HEK293 (cell line): ENCODE measurements at regions not wholly inside any gene's neighbourhood (a gene's known extent, or its start where the extent isn't known, plus 50 kb on each side); places are given as distances from the start of the nearest gene placed in this dataset.
"Not testable (repeated sequence)": the region's sequence is repeated elsewhere in the genome, so short reads cannot be mapped to it uniquely, and the experiment has no call there.

ENCODE experiments used
- CTCF ChIA-PET: fragments of 350-600 bp; formaldehyde crosslinking; extraction: SDS; loops from one replicate; lab custom pipeline; 2021; ENCODE audit warnings: antibody characterized with exemption; lab: Yijun Ruan, JAX
- POLR2A ChIA-PET: fragments of 300-600 bp; formaldehyde crosslinking; extraction: SDS; loops from one replicate; lab custom pipeline; 2020; ENCODE audit warnings: antibody characterized with exemption, inconsistent platforms; lab: Yijun Ruan, JAX
- H3K27ac ChIP-seq: fragments of 200-500 bp; sonication (Bioruptor generic); 2 replicates; pipeline ENCODE4 v1.5.1; 2014; ENCODE audit warnings: low read depth, low read length, control low read depth, inconsistent platforms; ENCODE audit errors: extremely low read depth
- H3K36me3 ChIP-seq, 2 experiments: fragments of 200-500 bp in 1 of 2; sonication (Bioruptor generic) in 1 of 2; 1 replicate in 1 of 2; 2 replicates in 1 of 2; pipeline ENCODE4 v1.5.1; 2014 to 2017; ENCODE audit warnings: inconsistent platforms in 2 of 2, low read length in 2 of 2; ENCODE audit not compliant: control insufficient read depth in 2 of 2, insufficient read depth in 1 of 2
- H3K4me1 ChIP-seq: fragments of 200-500 bp; sonication (Bioruptor generic); 2 replicates; pipeline ENCODE4 v1.5.1; 2014; ENCODE audit warnings: mild to moderate bottlenecking, low read length, inconsistent platforms; ENCODE audit not compliant: control insufficient read depth, insufficient read depth
- H3K4me3 ChIP-seq: 2 replicates; pipeline ENCODE4 v1.5.1; 2011; ENCODE audit warnings: low read depth, mild to moderate bottlenecking, control low read depth, low read length, moderate library complexity
- H3K9me3 ChIP-seq: fragments of 200-500 bp; sonication (Bioruptor generic); 2 replicates; pipeline ENCODE4 v1.5.1; 2014; ENCODE audit warnings: low read depth, low read length, inconsistent platforms; ENCODE audit not compliant: control insufficient read depth, insufficient read depth
- AEBP2 ChIP-seq: fragments of 450-650 bp; formaldehyde crosslinking; IDR thresholded peaks from 2 replicates; pipeline ENCODE4 v1.5.1; 2016; ENCODE audit warnings: missing biosample characterization, missing genetic modification characterization, borderline replicate concordance
- EGR2 ChIP-seq: fragments of 450-650 bp; formaldehyde crosslinking; IDR thresholded peaks from 2 replicates; pipeline ENCODE4 v1.5.1; 2016; ENCODE audit warnings: low read depth, missing biosample characterization, missing genetic modification characterization
- FEZF1 ChIP-seq: fragments of 450-650 bp; formaldehyde crosslinking; IDR thresholded peaks from 2 replicates; pipeline ENCODE4 v1.5.1; 2016; ENCODE audit warnings: missing biosample characterization, missing genetic modification characterization
- GLIS2 ChIP-seq: fragments of 450-650 bp; formaldehyde crosslinking; IDR thresholded peaks from 2 replicates; pipeline ENCODE4 v1.5.1; 2016; ENCODE audit warnings: missing biosample characterization, missing genetic modification characterization
- HOXC10 ChIP-seq: sonication (generic); formaldehyde crosslinking; IDR thresholded peaks from 2 replicates; pipeline ENCODE4 v1.8.1; 2023; ENCODE audit warnings: mild to moderate bottlenecking, missing genetic modification reagents
- MEIS1 ChIP-seq: sonication (generic); formaldehyde crosslinking; IDR thresholded peaks from 2 replicates; pipeline ENCODE4 v1.8.1; 2022; ENCODE audit warnings: missing genetic modification reagents, mild to moderate bottlenecking, borderline replicate concordance
- SETDB1 ChIP-seq: IDR thresholded peaks from one replicate; pipeline ENCODE4 v1.6.1; 2017; ENCODE audit warnings: mild to moderate bottlenecking, low read length, moderate library complexity, mixed read lengths; ENCODE audit not compliant: insufficient read length
- ZFP37 ChIP-seq: fragments of 450-650 bp; formaldehyde crosslinking; IDR thresholded peaks from 2 replicates; pipeline ENCODE4 v1.5.1; 2016; ENCODE audit warnings: missing biosample characterization, missing genetic modification characterization
- ZIC2 ChIP-seq: fragments of 450-650 bp; formaldehyde crosslinking; IDR thresholded peaks from 2 replicates; pipeline ENCODE4 v1.5.1; 2016; ENCODE audit warnings: missing biosample characterization, missing genetic modification characterization
- ZNF10 ChIP-seq: fragments of 450-650 bp; formaldehyde crosslinking; IDR thresholded peaks from 2 replicates; pipeline ENCODE4 v1.5.1; 2017; ENCODE audit warnings: missing biosample characterization, missing genetic modification characterization
- ZNF18 ChIP-seq: fragments of 450-650 bp; formaldehyde crosslinking; IDR thresholded peaks from 2 replicates; pipeline ENCODE4 v1.5.1; 2016; ENCODE audit warnings: missing biosample characterization, missing genetic modification characterization
- ZNF239 ChIP-seq: fragments of 450-650 bp; formaldehyde crosslinking; IDR thresholded peaks from 2 replicates; pipeline ENCODE4 v1.5.1; 2016; ENCODE audit warnings: missing biosample characterization, missing genetic modification characterization
- ZNF311 ChIP-seq: fragments of 450-650 bp; formaldehyde crosslinking; IDR thresholded peaks from 2 replicates; pipeline ENCODE4 v1.5.1; 2017; ENCODE audit warnings: missing biosample characterization, missing genetic modification characterization, borderline replicate concordance
- ZNF324 ChIP-seq: fragments of 450-650 bp; formaldehyde crosslinking; IDR thresholded peaks from 2 replicates; pipeline ENCODE4 v1.5.1; 2016; ENCODE audit warnings: missing biosample characterization, missing genetic modification characterization
- ZNF560 ChIP-seq: fragments of 450-650 bp; formaldehyde crosslinking; IDR thresholded peaks from 2 replicates; pipeline ENCODE4 v1.5.1; 2017; ENCODE audit warnings: missing biosample characterization, missing genetic modification characterization, borderline replicate concordance
- ZNF571 ChIP-seq: fragments of 450-650 bp; formaldehyde crosslinking; IDR thresholded peaks from 2 replicates; pipeline ENCODE4 v1.5.0; 2017; ENCODE audit warnings: missing biosample characterization, missing genetic modification characterization
- ZNF623 ChIP-seq: fragments of 450-650 bp; formaldehyde crosslinking; IDR thresholded peaks from 2 replicates; pipeline ENCODE4 v1.5.1; 2016; ENCODE audit warnings: missing biosample characterization, missing genetic modification characterization
- ZNF645 ChIP-seq: fragments of 450-650 bp; formaldehyde crosslinking; IDR thresholded peaks from 2 replicates; pipeline ENCODE4; 2016; ENCODE audit warnings: missing biosample characterization, missing genetic modification characterization
- ZNF670 ChIP-seq: fragments of 450-650 bp; formaldehyde crosslinking; IDR thresholded peaks from 2 replicates; pipeline ENCODE4 v1.5.1; 2016; ENCODE audit warnings: missing biosample characterization, missing genetic modification characterization, low read depth
- ZNF747 ChIP-seq: fragments of 450-650 bp; formaldehyde crosslinking; IDR thresholded peaks from 2 replicates; pipeline ENCODE4 v1.5.1; 2016; ENCODE audit warnings: missing biosample characterization, missing genetic modification characterization
- ZNF785 ChIP-seq: fragments of 450-650 bp; formaldehyde crosslinking; IDR thresholded peaks from 2 replicates; pipeline ENCODE4 v1.5.1; 2016; ENCODE audit warnings: missing biosample characterization, missing genetic modification characterization
- ZNF830 ChIP-seq: fragments of 450-650 bp; IDR thresholded peaks from 2 replicates; pipeline ENCODE4 v1.5.0; 2018; ENCODE audit warnings: missing biosample characterization, missing genetic modification characterization, low read depth, mild to moderate bottlenecking, moderate library complexity

GRCh38 chr18:38747153-38747552 lies 1181.6 kb upstream of the CELF4 start:
- Histone ChIP-seq H3K4me3 (no peak overlapping the region), H3K27ac (no peak overlapping the region), H3K4me1 (no peaks in the 10 kb centered on the region)
- TF ChIP-seq GLIS2 (tag by site-specific recombination): no peak
- no peak for TF ChIP-seq FEZF1 (tag by site-specific recombination)
- no peak for TF ChIP-seq ZNF670
- TF ChIP-seq AEBP2 (tag by site-specific recombination): no peak
- no peak for TF ChIP-seq ZIC2 (tag by site-specific recombination)
- no peak for TF ChIP-seq ZNF571 (tag by site-specific recombination)
- no peak for TF ChIP-seq ZNF645
- TF ChIP-seq ZNF623 (tag by site-specific recombination): no peak
- TF ChIP-seq MEIS1 (CRISPR knock-in tag): no peak
- no peak for TF ChIP-seq ZNF311
- TF ChIP-seq ZNF830: no peak
- TF ChIP-seq EGR2 (tag by site-specific recombination): no peak
- no peak for TF ChIP-seq ZNF560 (tag by site-specific recombination)
- TF ChIP-seq ZNF18 (tag by site-specific recombination): no peak
- no peak for TF ChIP-seq ZNF10 (tag by site-specific recombination)
- no peak for TF ChIP-seq HOXC10
- TF ChIP-seq ZNF785: no peak
- no peak for TF ChIP-seq ZFP37 (tag by site-specific recombination)
- no peak for TF ChIP-seq ZNF747
- TF ChIP-seq, all 188 proteins: peak for 0
- ChIA-PET POLR2A (no interaction called here), CTCF (no interaction called here)
- Histone ChIP-seq H3K9me3 (no peaks in the 10 kb centered on the region), H3K36me3 (no peaks in the 10 kb centered on the region)

- H3K4me3 ChIP-seq, H3K36me3 ChIP-seq, H3K27ac ChIP-seq, POLR2A ChIA-PET, CTCF ChIA-PET, H3K4me1 ChIP-seq, H3K9me3 ChIP-seq: not testable (repeated sequence)
Measured at GRCh38 chr18:38720181-38720580, 1154.6 kb upstream of the CELF4 start.

- H3K4me1 ChIP-seq: no peaks in the 10 kb centered on the region
- CTCF ChIA-PET: interaction anchor here (0.6 kb wide), 1 partner anchor 803 kb away, joined by 3 read pairs; no protein-coding TSS in a partner anchor
Measured at GRCh38 chr18:38718365-38718901, 1152.8 kb upstream of the CELF4 start.

More at GRCh38 chr18:38718365-38718901, 1152.8 kb upstream of the CELF4 start:
- H3K4me3 ChIP-seq: no peak overlapping the region
- POLR2A ChIA-PET: no interaction called here
- TF ChIP-seq SETDB1 (no peak), ZNF324 (no peak), ZNF239 (tag by site-specific recombination) (no peak)
- TF ChIP-seq, all 188 proteins: peak for 0
- H3K27ac ChIP-seq: no peak overlapping the region
- no peaks in the 10 kb centered on the region for H3K9me3 ChIP-seq
- H3K36me3 ChIP-seq: no peaks in the 10 kb centered on the region
